ENCODE measurements at regions not wholly inside any gene's neighbourhood (a gene's known extent, or its start where the extent isn't known, plus 50 kb on each side); places are given as distances from the start of the nearest gene placed in this dataset.

DNA sequence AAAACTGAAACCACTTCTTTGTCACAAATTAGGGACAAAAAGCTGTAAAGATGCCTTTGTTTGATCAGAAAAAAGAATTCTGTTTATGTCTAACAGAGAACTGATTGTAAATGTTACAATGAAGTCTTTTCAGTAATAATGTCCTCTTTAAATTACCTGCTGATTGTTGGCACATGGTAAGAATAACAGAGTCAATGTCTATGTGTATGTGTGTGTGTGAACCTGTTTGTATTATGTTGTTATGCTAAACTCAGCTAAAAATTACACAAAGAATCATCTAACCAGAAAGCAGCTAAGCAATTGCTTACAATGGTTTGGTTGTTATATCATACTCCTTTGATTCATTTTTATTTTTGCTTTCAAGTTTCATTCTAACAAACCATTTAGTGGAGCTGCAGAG, 159.1 kb upstream of the PDZRN3 start:
- Histone ChIP-seq H3K27ac (no peak overlapping the region), H3K36me3 (replicated peaks) (no peaks in the 10 kb centered on the region), H3K4me3 (ENCODE audit: low read depth, low read length) (no peak overlapping the region), H3K27me3 (replicated peaks) (no peaks in the 10 kb centered on the region)
- no peak for DNase-seq
- in situ Hi-C loops (cut with HindIII; ENCODE audit: low pct_ligation_motif_present, low sequenced_read_pairs) = no loop called here
- TF ChIP-seq, protein P1, sequence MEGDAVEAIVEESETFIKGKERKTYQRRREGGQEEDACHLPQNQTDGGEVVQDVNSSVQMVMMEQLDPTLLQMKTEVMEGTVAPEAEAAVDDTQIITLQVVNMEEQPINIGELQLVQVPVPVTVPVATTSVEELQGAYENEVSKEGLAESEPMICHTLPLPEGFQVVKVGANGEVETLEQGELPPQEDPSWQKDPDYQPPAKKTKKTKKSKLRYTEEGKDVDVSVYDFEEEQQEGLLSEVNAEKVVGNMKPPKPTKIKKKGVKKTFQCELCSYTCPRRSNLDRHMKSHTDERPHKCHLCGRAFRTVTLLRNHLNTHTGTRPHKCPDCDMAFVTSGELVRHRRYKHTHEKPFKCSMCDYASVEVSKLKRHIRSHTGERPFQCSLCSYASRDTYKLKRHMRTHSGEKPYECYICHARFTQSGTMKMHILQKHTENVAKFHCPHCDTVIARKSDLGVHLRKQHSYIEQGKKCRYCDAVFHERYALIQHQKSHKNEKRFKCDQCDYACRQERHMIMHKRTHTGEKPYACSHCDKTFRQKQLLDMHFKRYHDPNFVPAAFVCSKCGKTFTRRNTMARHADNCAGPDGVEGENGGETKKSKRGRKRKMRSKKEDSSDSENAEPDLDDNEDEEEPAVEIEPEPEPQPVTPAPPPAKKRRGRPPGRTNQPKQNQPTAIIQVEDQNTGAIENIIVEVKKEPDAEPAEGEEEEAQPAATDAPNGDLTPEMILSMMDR (IDR thresholded peaks at IDR 0.05; ENCODE audit: low read depth, low read length, missing control alignments) = no peak

DNA sequence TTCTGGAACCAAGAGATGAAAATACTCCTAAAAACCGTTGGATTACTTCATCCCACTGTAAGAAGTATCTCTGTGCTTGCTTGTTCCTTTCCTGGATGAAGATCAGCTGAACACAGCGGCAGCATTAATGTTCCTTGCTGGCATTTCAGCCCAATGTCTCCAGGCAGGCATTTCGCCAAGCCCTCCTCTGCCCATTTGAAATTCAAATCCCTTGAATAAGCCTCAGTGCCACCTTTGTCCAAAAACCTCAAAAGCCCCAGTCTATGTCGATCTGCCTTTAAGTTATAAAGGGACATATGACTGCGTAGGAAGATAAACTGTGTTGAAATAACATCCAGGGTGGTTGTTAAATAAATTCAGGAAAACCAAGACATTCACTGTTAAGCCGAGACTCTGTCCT, 156.8 kb upstream of the PDZRN3 start:
- TF ChIP-seq, protein P1 (IDR thresholded peaks at IDR 0.05; ENCODE audit: low read depth, low read length, missing control alignments) = no peak
- in situ Hi-C loops (cut with HindIII; ENCODE audit: low pct_ligation_motif_present, low sequenced_read_pairs) = no loop called here
- Histone ChIP-seq H3K36me3 (replicated peaks) (no peaks in the 10 kb centered on the region), H3K4me3 (ENCODE audit: low read depth, low read length) (no peak overlapping the region), H3K27me3 (replicated peaks) (no peaks in the 10 kb centered on the region), H3K27ac (no peak overlapping the region)
- DNase-seq = no peak

DNA sequence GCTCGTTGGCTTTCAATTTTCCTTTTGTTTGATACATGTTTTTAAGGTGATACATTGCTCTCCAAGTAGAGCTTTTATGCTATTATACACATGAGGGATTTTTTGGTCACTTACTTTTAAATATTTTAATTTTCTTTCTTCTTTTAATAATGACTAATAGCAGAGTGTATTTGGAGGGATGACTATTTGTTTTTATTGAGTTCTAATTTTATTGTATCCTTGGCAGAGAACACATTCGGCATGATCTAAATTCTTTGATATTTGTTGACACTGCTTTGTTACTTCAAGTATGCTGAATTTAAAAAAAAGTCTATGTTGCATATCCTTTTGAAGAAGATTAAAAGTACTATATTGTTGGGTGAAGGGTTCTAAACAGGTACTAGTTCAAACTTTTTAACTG, 149.9 kb upstream of the PDZRN3 start:
- H3K27me3 ChIP-seq (replicated peaks) = no peaks in the 10 kb centered on the region
- no peak overlapping the region for H3K4me3 ChIP-seq (ENCODE audit: low read depth, low read length)
- TF ChIP-seq, protein P1 (IDR thresholded peaks at IDR 0.05; ENCODE audit: low read depth, low read length, missing control alignments) = no peak
- DNase-seq = no peak
- in situ Hi-C loops (cut with HindIII; ENCODE audit: low pct_ligation_motif_present, low sequenced_read_pairs) = no loop called here
- no peaks in the 10 kb centered on the region for H3K36me3 ChIP-seq (replicated peaks)
- H3K27ac ChIP-seq = no peak overlapping the region

DNA sequence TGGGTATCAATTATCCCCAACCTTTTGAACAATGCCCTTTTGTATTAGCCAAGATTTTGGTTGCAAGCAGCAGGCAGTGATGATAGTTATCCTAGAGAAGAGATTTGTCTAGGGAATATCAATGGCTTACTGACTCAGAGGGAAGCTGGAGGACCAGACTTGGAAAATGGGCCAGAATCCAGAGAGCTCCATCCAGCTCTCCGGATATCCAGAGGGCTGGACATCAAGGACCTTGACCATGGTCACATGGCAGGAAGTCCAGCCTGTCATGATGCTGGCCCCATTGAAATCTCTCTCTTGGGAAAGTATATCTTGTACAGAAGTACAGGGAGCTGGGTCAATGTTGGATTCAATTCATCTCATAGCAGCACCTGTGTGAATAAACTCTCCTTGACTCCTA, 148.5 kb upstream of the PDZRN3 start:
- Histone ChIP-seq H3K36me3 (replicated peaks) (no peaks in the 10 kb centered on the region), H3K27me3 (replicated peaks) (no peaks in the 10 kb centered on the region), H3K27ac (no peak overlapping the region), H3K4me3 (ENCODE audit: low read depth, low read length) (no peak overlapping the region)
- in situ Hi-C loops (cut with HindIII; ENCODE audit: low pct_ligation_motif_present, low sequenced_read_pairs) = no loop called here
- DNase-seq = no peak
- TF ChIP-seq, protein P1 (IDR thresholded peaks at IDR 0.05; ENCODE audit: low read depth, low read length, missing control alignments) = no peak

DNA sequence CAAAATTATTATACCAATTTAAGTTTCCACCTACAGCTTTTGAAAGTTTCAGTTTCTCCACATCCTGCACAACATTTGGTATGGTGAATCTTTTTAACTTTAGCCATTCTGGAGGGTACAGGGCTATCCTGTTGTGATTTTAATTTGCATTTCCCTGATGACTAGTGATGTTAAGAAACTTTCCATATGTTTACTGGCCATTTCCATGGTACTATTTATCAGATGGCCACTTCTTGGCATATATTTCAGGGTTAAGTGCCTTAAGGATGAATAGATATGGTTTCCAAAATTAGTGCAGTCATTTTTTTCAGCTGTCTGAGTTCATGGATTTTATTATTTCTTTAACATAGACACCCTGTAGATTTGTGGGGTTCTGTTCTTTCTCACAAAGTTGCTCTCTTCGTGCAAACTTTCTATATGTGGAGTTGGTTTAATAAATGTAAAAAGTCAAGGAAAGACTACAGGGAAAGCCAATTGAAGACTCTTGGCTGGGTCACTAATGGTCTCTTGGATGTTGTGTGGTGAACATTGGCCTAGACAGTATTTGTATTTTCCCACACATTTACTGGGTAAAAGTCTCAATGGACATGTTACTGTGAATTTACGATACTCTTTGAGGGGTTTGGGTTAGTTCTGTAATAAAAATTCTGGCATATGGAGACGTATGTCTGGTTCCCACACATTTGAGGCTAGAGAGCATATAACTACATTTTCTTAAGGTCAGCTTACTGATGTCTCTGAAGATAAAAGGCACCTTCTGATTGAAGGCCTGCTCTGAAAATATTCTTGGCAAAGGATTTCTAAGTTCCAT, 147.5 kb upstream of the PDZRN3 start:
- no peak overlapping the region for H3K4me3 ChIP-seq (ENCODE audit: low read depth, low read length)
- H3K36me3 ChIP-seq (replicated peaks) = no peaks in the 10 kb centered on the region
- H3K27me3 ChIP-seq (replicated peaks) = no peaks in the 10 kb centered on the region
- H3K27ac ChIP-seq = no peak overlapping the region
- in situ Hi-C loops (cut with HindIII; ENCODE audit: low pct_ligation_motif_present, low sequenced_read_pairs) = no loop called here
- DNase-seq = no peak
- TF ChIP-seq, protein P1 (IDR thresholded peaks at IDR 0.05; ENCODE audit: low read depth, low read length, missing control alignments) = no peak

All from brain microvascular endothelial cell (primary cell).